HG02938 (cell line): ENCODE measurements at regions not wholly inside any gene's neighbourhood (a gene's known extent, or its start where the extent isn't known, plus 50 kb on each side); places are given as distances from the start of the nearest gene placed in this dataset.
"Not testable (repeated sequence)": the region's sequence is repeated elsewhere in the genome, so short reads cannot be mapped to it uniquely, and the experiment has no call there.

Experiments used
- ATAC-seq: cut with Tn5 transposase; IDR thresholded peaks from one replicate; pipeline ENCODE4 v1.9.1; 2021; ENCODE audit warnings: mild to moderate bottlenecking, moderate library complexity; ENCODE audit not compliant: unreplicated experiment

DNA sequence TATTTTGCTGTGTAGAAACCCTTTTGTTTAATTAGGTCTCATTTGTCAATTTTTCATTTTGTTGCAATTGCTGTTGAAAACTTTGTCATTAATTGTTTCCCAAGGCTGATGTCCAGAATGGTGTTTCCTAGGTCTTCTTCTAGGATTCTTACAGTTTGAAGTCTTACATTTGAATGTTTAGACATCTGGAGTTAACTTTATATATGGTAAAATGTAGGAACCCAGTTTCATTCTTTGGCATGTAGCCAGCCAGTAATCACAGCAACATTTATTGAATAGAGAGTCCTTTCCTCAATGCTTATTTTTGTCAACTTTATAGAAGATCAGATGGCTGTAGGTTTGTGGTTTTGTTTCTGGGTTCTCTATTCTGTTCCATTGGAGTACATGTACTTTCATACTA, 1290.8 kb upstream of the CDH9 start:
- ATAC-seq, result no peak

DNA sequence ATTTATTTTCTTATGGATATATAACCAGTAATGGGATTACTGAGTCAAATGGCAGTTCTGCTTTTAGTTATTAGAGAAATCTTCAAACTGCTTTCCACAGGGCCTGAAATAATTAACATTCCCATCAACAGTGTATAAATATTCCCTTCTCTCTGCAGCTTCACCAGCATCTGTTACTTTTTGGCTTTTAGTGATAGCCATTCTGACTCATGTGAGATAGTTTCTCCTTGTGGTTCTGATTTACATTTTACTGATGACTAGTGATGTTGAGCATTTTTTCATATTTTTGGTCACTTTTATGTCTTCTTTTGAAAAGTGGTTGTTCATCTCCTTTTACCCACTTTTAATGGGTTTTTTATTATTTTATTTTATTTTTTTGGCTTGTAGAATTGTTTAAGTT, 1290.3 kb upstream of the CDH9 start:
- ATAC-seq, result no peak

DNA sequence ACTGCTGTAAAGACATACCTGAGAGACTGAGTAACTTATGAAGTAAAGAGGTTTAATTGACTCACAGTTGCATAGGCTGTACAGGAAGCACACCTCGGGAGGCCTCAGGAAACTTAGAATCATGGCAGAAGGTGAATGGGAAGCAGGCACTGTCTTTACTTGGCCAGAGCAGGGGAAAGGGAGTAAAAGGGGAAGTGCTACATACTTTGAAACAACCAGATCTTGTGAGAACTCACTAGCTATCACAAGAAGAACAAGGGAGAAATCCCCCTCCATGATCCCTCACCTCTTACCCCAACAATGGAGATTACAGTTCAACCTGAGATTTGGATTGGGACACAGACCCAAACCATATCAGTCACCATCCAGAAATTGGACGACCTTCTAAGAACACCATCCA, 1285.8 kb upstream of the CDH9 start:
- ATAC-seq, result no peak

DNA sequence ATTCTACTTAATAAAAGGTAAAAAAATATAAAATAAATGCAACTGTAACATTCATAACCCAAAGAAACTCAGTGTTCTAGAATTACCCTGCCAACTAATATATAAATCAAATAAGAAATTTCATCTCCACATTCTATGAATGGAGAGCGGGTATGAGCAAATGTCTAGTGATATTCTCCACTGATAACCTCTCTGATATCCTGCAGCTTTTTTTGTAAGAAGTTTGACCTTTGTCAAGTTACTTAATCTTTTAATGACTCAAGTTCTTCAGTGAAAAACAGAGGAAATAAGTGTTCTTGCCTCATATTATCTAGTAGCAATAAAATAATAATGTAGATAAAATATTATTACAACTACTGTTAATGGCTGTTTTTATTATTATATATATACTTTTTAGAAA, 1275.6 kb upstream of the CDH9 start:
- ATAC-seq, result no peak

DNA sequence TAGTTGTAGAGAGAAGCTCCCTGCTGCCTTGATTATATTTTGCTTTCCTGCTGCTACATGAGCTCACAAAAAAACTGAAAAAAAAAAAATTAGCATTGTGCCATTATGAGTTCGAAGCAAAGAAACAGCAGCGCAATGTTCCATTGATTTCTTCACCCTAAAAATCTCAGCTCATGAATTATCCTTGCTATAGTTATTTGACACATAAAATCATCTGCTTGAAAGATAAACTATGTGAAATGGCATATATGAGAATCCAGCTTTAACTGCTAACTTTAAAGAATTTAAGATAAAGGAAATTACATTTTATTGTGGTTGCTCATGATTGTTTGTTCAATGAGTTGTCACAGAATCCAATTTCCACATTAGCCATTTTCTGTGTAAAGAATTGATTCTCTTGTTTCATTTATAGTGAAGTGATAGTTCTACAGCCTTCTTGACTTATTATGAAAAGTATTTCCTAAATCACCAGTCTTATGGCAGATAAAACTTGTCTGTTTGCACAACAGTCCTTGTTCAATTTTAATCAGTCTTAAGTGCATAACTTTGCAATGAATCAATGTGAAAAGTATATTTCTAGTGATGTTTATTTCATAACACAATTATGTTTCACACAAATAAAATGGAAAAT, 1275.0 kb upstream of the CDH9 start:
- ATAC-seq, result no peak

DNA sequence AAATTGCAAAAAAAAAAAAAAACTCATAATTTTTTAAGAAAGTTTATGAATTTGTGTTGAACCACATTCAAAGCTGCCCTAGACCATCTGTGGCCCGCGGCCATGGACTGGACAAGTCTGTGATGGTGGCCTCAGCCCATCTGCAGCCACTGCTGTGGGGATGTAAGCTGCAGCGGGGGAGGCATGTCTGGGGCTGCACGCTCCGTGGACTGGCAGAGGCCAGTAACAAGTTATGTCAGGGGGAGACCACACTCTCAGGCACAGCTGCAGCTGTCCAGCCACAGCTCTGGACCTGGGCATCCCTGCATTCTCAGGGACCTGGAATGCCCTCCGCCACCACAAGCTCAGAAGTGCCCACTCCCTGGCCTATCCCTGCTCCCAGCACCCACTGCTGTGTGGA, 1272.3 kb upstream of the CDH9 start:
- no peak for ATAC-seq

DNA sequence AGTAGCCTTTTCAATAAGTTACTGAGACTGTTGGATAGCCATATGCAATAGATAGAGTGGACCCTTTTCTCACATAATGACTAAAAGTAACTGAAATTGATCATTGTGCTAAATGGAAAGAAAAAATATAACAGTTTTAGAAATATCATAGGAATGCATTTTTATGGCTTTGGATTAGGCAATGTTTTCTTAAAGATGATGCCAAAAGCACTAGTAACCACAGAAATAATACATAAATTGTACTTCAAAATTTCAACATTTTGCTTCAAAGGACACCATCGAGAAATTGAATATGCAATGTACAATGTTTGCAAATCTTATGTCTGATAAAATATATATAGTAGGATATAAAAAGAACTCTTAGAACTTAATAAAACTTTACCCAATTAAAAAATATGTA, 1267.5 kb upstream of the CDH9 start:
- ATAC-seq, result no peak

DNA sequence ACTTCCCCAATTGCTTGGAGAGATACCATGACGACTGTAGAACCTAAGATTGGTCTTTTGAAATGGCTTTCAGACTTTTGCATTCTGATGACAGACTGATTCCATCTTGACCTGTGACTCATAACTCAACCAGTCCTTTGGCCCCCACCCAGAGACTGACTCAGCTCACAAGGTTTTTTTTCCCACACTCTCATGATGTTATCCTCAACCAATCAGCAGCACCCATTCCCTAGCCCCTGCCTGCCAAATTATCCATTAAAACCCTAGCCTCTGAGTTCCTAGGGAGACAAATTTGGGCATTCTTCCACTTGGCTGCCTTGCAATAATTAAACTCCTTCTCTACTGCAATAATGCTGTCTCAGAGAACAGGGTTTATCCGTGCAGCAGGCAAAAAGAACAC, 1263.3 kb upstream of the CDH9 start:
- ATAC-seq, result no peak

DNA sequence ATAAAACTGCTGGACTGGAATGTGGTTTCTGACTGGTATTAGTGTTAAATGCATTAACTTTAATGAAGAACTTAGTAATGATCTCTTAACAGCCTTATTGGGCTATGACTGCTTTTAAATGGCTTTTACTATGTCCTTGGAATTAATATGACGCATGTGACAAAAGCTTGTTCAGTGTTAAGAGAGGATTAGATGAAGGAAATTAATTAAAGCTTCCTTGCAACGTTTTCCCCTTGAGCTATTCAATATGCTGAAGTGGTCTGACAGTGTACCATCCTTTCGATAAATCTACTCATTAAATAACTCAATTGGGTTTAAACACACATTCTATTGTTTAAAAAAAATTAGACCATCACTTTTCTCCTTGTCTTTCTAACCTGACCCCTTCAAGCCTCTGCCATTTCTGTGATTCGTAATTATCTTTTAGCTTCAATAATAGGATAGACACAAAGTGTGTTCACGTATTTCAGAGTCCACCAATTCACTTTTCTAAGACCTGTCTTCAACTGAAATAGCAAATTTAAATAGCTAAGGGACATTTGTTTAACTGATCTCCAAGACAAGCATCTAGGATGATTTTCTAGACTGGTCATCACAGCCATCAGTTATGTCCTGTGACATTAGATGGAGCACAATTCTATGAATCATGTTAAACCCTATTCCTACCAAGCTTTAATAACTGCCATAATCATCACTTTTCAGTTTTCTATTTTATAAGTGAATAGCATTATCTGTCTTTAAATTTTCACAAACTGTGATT, 1258.0 kb upstream of the CDH9 start:
- ATAC-seq, result no peak

DNA sequence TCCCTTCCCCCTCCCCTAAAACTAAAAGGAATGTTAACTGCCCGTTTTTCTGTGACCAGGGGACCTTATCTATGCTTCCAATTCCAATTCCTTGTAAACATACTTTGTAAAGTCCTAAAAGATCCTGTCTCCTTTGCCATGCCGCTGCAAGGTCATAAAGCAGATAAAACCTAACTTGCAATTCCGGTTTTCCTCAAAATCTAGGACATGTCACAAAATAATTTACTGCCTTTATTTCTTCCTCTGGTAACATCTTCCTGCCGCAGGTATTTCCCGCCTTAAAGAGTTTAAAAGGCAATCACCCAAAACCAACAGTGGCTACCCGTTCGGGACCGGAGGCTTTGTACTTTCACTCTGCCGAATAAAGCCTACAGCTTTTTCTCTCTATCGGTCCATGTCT, 1248.6 kb upstream of the CDH9 start:
- not testable (repeated sequence) for ATAC-seq

DNA sequence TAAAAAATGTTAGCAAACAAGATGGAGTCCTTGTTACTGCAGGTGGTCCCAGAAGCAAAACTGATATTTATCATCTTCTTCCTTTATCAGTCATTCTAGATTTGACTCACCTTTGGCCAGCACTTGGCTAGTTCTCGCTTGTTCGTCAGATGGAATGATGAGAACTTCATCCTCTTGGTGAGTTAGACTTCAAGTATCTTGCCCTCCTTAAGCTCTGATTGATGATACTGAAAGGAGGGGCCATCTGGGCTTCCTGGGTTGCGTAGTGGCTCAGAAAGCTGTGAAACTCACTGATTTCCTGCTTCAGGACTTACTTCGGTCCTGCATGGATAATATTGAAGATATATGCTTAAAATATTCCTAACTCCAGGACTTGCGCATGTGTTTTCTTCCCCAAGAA, 1248.2 kb upstream of the CDH9 start:
- no peak for ATAC-seq

DNA sequence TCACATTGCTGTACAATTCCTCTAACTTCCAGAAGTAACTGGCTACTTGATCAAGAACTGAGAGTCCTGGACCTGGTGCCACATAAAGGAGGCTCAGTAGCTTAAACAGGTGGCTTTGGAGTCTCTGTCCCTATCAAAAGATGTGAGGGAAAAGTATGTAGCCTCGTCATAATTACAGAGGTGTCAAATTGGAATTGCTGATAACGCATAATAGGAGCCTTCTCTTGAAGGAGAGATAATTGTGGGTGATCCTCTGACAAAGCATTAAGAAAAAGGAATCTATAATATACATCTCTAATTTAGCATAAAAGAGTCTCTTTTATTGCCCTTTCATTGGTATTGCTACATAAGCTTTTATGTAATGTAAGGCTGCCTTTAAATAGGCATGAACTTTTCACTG, 1246.4 kb upstream of the CDH9 start:
- ATAC-seq, result no peak

DNA sequence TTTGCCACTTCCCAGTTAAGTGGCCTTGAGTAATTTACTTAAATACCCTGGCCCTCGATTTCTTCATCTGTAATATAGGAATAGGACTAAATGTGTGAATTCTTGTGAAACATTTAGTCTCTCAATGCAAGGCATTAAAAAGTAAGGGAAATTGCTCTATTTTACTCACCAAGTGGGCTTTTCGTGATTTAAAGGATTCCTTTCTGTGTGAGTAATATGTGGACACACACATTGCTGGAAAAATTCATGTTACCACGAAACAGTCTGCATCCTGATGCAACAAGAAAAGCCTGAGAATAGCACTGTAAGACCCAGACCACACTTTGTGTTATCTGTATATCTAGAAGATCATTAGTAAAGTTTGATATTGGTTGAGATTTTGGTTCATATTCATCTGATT, 1243.0 kb upstream of the CDH9 start:
- no peak for ATAC-seq

DNA sequence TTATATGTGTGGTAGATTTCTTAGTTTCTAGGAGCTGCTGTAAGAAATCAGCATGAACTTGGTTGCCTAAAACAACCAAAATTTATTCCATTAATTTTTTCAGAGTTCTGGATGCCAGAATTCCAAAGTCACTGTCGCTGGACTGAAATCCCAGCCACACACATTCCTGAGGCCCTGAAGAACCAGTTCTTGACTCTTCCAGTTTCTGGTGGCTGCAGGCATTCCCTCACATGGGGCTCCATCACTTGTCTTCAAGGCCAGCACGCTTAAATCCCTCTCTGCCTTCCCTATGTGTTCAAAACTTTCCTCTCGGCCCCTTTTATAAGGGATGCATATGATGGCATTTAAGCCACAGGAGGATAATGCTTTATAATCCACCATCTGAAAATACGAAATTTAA, 1237.5 kb upstream of the CDH9 start:
- no peak for ATAC-seq

DNA sequence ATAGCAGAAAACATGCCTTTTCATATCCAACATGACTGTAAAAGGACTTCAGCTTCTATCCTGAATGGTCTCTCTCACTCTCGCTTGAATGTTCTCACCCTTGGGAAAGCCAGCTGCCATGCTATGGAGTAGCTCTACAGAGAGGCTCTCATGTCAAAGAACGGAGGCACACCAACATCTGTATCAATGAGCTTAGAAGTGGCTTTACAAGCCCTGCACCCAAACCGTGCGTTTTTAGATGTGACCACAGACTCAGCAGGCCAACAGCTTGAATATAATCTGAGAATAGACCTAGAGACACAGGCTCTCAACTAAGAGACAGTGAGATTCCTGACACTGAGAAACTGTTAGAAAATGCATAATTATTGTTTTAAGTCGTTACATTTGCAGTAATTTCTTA, 1231.6 kb upstream of the CDH9 start:
- ATAC-seq, result no peak

DNA sequence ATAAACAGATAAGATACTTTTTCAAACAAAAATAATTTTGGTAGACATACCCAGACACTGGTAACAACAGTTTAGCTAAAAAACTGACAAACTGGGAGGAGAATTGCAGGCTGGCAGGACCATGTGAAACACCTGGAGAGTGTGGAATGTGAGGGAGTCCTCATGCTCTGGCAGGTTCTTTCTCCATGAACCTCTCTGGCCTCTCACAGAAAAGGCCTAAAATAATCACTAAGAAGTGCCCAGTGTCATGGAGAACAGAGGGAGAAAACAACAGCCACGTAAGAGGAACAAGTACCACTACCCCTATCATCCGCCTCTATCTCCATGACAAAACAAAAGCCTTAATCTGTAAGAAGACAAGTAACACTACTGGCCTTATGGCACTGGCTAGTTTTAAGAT, 1227.5 kb upstream of the CDH9 start:
- no peak for ATAC-seq

DNA sequence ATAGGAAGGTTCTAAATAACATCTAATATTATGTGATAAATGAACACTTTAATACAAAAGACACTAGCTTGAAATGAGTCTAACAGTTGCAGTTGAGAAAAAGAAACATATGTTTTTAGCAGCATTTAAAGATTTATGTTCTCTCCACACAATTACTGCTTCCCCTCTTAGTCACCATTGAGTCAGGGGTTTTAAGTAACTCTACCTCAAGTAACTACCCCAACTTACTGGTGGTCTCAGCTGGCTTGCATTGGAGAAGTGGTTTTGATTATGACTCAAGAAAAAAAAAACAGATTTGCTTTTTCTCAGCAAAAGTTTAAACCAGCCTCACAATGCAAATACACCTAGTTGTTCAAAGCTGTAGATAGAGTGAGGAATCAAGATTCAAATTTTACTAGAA, 1216.5 kb upstream of the CDH9 start:
- no peak for ATAC-seq

DNA sequence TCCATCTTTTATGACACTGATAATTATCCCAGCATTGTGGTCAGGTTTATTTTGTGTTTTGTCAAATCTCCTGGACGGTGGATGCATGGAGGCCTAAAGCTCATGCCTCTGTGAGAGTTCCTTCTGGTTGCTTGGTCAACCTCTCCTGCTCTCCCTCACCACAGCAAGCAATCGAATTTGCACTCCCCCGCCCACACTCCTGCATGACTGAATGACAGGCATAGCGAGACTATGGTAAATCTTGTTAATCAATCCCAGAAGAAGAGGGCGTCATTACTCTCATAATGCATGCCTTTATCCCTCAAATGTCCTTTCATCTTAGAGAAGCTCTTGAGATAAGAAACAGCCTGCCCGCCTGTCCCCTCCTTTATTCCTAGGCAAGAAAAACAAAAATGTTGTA, 1215.0 kb upstream of the CDH9 start:
- ATAC-seq, result no peak

DNA sequence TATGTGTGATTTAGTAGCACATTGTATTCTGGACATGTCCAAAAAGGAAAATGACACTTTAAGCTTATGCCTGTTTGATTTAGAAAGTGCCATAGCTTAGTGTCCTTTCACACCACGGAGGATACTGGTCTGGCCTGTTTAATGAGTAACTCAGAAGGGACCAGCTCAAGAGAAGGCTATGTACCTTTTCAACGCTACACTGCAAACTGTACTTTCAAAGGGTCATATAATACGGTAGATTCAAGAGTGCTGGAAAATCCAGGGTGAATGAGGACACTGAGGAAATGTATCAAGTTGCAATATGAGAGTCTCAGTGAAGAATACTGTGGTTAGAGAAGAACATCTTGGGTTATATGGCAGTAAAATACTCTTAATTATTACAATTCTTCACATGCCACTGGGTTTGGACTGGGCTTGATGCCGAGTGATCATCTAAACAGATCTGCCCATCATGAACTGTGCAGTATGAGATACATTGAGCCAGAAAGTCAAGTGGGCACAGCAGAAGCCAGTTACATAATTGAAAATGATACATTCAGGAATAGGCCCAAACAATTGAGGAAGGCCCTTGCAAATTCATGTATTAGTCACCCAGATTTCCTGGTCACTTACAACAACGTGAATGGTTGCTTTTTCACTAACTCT, 1211.5 kb upstream of the CDH9 start:
- no peak for ATAC-seq

DNA sequence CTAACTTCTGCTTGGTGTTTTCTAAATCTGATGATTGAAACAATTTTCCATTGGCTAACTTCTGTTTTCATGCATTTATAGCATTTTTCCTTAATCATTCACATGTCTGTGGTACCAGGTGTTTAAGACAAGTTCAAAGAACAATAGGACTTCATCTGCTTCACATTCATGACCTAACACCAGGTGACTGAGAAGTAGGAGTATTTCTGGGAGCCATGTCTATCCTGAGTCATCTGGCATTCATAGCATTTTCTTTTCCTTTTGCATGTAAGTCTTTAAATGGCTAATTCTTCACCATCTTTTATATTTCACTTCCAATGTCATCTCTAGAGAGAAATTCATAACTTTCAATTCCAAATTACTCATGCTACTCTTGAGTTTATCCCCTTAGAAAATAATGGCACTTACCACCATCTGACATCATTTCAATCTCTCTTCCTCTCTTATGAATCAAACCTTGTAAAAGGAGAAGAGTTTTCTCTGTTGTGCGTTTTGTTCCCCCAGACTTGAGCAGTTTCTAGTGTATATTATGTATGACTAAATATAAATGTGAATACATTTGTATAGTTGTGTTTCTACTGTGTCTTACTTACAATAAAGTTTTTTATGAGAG, 1196.1 kb upstream of the CDH9 start:
- ATAC-seq, result no peak

DNA sequence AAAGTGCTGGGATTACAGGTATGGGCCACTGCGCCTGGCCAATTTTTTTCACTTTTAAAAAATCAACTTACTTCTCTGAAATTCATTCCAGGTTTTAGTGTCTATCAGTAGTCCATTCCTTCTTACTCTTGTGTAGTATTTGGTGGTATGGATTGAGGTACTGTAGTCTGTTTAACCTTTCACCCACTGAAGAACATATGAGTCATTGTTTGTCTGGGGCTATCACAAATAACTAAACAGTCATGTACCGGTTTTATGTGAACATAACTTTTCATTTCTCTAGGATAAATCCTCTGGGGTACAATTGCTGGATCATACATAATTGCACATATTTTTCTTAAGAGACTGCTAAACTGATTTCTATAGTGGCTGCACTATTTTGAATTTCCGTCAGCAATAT, 1188.0 kb upstream of the CDH9 start:
- ATAC-seq, result no peak

DNA sequence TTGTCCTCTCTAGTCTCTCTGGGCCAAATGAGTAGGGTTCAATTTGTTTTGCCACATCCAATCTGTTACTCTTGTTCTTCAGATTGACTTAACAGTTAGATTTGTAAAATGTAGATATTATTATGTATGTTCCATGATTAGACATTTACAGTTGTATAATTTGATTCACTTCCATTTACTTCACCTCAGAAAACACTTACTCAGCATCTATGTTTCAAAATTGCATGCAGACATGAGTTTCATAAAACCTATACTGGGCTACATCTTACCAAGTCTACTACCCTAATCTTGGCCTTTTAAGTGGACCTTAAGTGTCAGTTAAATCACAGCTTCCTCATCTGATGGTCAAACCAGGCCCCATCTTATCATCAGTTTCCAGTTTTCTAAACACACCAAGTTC, 1181.2 kb upstream of the CDH9 start:
- ATAC-seq, result no peak
